PFSK-1 (cell line): ENCODE measurements at regions not wholly inside any gene's neighbourhood (a gene's known extent, or its start where the extent isn't known, plus 50 kb on each side); places are given as distances from the start of the nearest gene placed in this dataset.

Experiments used
- FOXP2 ChIP-seq: optimal IDR thresholded peaks from 2 replicates; pipeline ENCODE3; 2011; ENCODE audit warnings: borderline replicate concordance, control low read depth, inconsistent platforms; ENCODE audit not compliant: insufficient read depth; ENCODE audit errors: extremely low read length, extremely low read depth
- POLR2AphosphoS5 ChIP-seq: IDR thresholded peaks from 2 replicates; pipeline ENCODE4 v1.6.1; 2012; ENCODE audit warnings: low read depth, mild to moderate bottlenecking, control low read depth, low read length, moderate library complexity
- REST ChIP-seq, 2 experiments: IDR thresholded peaks; 2 replicates each; pipeline versions ENCODE4 v1.6.1 to v1.8.0; 2011 to 2012; ENCODE audit warnings: low read depth in 2 of 2, low read length in 2 of 2, control low read depth in 1 of 2, inconsistent platforms in 1 of 2, mild to moderate bottlenecking in 1 of 2, moderate library complexity in 1 of 2; ENCODE audit not compliant: insufficient read depth in 1 of 2
- SIN3A ChIP-seq: IDR thresholded peaks from 2 replicates; pipeline ENCODE4 v1.6.1; 2012; ENCODE audit warnings: mild to moderate bottlenecking, low read length, moderate library complexity, borderline replicate concordance; ENCODE audit not compliant: insufficient read depth
- TAF1 ChIP-seq: IDR thresholded peaks from 2 replicates; pipeline ENCODE4 v1.6.1; 2012; ENCODE audit warnings: low read length, control low read depth, borderline replicate concordance; ENCODE audit not compliant: insufficient read depth

- TF ChIP-seq FOXP2 (no peak), SIN3A (no peak), REST (IDR thresholded peaks at IDR 0.05; ENCODE audit: insufficient read depth in 1 of 2, low read depth in 2 of 2, low read length in 2 of 2) (no peak), POLR2AphosphoS5 (no peak), TAF1 (no peak)
Observed at GRCh38 chr13:52949742-52950141, 78.9 kb upstream of the OLFM4 start.

GRCh38 chr13:52949044-52949443 is 79.6 kb upstream of the OLFM4 start:
- TF ChIP-seq TAF1 (no peak), SIN3A (no peak), POLR2AphosphoS5 (no peak), REST (IDR thresholded peaks at IDR 0.05; ENCODE audit: insufficient read depth in 1 of 2, low read depth in 2 of 2, low read length in 2 of 2) (no peak), FOXP2 (no peak)

GRCh38 chr13:52947921-52948373 is 80.7 kb upstream of the OLFM4 start:
- TF ChIP-seq FOXP2 = no peak
- no peak for TF ChIP-seq REST (IDR thresholded peaks at IDR 0.05; ENCODE audit: insufficient read depth in 1 of 2, low read depth in 2 of 2, low read length in 2 of 2)
- no peak for TF ChIP-seq POLR2AphosphoS5
- no peak for TF ChIP-seq TAF1
- TF ChIP-seq SIN3A = no peak

- TF ChIP-seq FOXP2 (no peak), TAF1 (no peak), REST (IDR thresholded peaks at IDR 0.05; ENCODE audit: insufficient read depth in 1 of 2, low read depth in 2 of 2, low read length in 2 of 2) (no peak), SIN3A (no peak), POLR2AphosphoS5 (no peak)
Observed at GRCh38 chr13:52945348-52945747, 83.3 kb upstream of the OLFM4 start.

GRCh38 chr13:52944697-52945096 is 83.9 kb upstream of the OLFM4 start:
- TF ChIP-seq TAF1 (no peak), POLR2AphosphoS5 (no peak), REST (IDR thresholded peaks at IDR 0.05; ENCODE audit: insufficient read depth in 1 of 2, low read depth in 2 of 2, low read length in 2 of 2) (no peak), SIN3A (no peak), FOXP2 (no peak)
